HG03378 (cell line): ENCODE measurements at regions not wholly inside any gene's neighbourhood (a gene's known extent, or its start where the extent isn't known, plus 50 kb on each side); places are given as distances from the start of the nearest gene placed in this dataset.

ENCODE experiments used
- ATAC-seq: cut with Tn5 transposase; IDR thresholded peaks from one replicate; pipeline ENCODE4 v1.9.1; 2021; ENCODE audit warnings: mild to moderate bottlenecking, moderate library complexity; ENCODE audit not compliant: unreplicated experiment

- ATAC-seq = no peak
Measured at GRCh38 chr14:45381091-45381490, 128.1 kb upstream of the MIS18BP1 start.

GRCh38 chr14:45377166-45377565 is 124.2 kb upstream of the MIS18BP1 start:
- ATAC-seq = no peak

GRCh38 chr14:45373877-45374276 is 120.9 kb upstream of the MIS18BP1 start:
- ATAC-seq = no peak

GRCh38 chr14:45364565-45365156 is 111.7 kb upstream of the MIS18BP1 start:
- ATAC-seq = no peak

GRCh38 chr14:45362505-45362904 is 109.5 kb upstream of the MIS18BP1 start:
- no peak for ATAC-seq

GRCh38 chr14:45361727-45362126 is 108.7 kb upstream of the MIS18BP1 start:
- no peak for ATAC-seq

- ATAC-seq = no peak
Measured at GRCh38 chr14:45359746-45360145, 106.7 kb upstream of the MIS18BP1 start.

- ATAC-seq = no peak
Measured at GRCh38 chr14:45332360-45332988, 79.5 kb upstream of the MIS18BP1 start.

GRCh38 chr14:45308745-45309397 is 55.9 kb upstream of the MIS18BP1 start:
- no peak for ATAC-seq
